ENCODE measurements at regions not wholly inside any gene's neighbourhood (a gene's known extent, or its start where the extent isn't known, plus 50 kb on each side); places are given as distances from the start of the nearest gene placed in this dataset.

DNA sequence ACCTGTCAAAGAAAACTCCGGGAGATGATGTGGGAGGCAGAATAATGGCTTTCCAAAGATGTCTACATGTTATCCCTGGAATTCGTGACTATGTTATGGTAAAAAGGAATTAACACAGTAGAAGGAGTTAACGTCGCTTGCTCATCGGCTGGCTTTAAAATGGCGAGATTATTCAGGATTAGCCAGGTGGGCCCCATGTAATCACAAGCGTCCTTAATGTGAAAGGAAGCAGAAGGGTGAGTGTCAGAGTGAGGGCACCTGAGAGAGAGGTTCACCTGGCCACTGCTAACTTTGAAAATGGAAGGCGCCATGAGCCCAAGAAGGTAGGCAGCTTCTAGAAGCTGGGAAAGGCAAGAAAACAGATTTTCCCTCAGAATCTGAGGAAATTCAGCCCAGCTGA is 557.2 kb downstream of the EPHB1 start:
- Histone ChIP-seq H4K20me1 (ENCODE audit: control insufficient read depth, extremely low read depth, insufficient read depth, low read length) (no peaks in the 10 kb centered on the region), H3K9ac (ENCODE audit: insufficient read depth, low read length) (no peak overlapping the region), H3K9me3 (ENCODE audit: control insufficient read depth, insufficient read depth, low read depth, low read length) (no peaks in the 10 kb centered on the region), H3K36me3 (ENCODE audit: control insufficient read depth, insufficient read depth, low read length) (no peaks in the 10 kb centered on the region), H3K79me2 (ENCODE audit: control insufficient read depth, insufficient read depth, low read length) (no peaks in the 10 kb centered on the region), H3K27ac (ENCODE audit: insufficient read depth, low read length) (no peak overlapping the region), H3K4me3 (replicated peaks in 1 of 4; ENCODE audit: control extremely low read depth in 1 of 4, insufficient read depth in 1 of 4, low read depth in 3 of 4, low read length in 4 of 4) (no peak overlapping the region), H2AFZ (ENCODE audit: low read length) (no peak overlapping the region), H3K27me3 (ENCODE audit: control insufficient read depth, insufficient read depth, low read length) (no peaks in the 10 kb centered on the region), H3K4me2 (ENCODE audit: extremely low read depth, insufficient read depth, low read length) (no peak overlapping the region), H3K4me1 (ENCODE audit: control insufficient read depth, extremely low read depth, insufficient read depth, low read length) (no peaks in the 10 kb centered on the region)
- no peak for DNase-seq (ENCODE audit: low read depth in 2 of 2)
- TF ChIP-seq, protein P1, sequence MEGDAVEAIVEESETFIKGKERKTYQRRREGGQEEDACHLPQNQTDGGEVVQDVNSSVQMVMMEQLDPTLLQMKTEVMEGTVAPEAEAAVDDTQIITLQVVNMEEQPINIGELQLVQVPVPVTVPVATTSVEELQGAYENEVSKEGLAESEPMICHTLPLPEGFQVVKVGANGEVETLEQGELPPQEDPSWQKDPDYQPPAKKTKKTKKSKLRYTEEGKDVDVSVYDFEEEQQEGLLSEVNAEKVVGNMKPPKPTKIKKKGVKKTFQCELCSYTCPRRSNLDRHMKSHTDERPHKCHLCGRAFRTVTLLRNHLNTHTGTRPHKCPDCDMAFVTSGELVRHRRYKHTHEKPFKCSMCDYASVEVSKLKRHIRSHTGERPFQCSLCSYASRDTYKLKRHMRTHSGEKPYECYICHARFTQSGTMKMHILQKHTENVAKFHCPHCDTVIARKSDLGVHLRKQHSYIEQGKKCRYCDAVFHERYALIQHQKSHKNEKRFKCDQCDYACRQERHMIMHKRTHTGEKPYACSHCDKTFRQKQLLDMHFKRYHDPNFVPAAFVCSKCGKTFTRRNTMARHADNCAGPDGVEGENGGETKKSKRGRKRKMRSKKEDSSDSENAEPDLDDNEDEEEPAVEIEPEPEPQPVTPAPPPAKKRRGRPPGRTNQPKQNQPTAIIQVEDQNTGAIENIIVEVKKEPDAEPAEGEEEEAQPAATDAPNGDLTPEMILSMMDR (conservative IDR thresholded peaks at IDR 0.05 in 1 of 2, IDR thresholded peaks at IDR 0.05 in 1 of 2; ENCODE audit: low read depth in 1 of 2, low read length in 2 of 2) = no peak
- no peak for TF ChIP-seq EZH2 (IDR thresholded peaks at IDR 0.05; ENCODE audit: low read length, missing control alignments)

DNA sequence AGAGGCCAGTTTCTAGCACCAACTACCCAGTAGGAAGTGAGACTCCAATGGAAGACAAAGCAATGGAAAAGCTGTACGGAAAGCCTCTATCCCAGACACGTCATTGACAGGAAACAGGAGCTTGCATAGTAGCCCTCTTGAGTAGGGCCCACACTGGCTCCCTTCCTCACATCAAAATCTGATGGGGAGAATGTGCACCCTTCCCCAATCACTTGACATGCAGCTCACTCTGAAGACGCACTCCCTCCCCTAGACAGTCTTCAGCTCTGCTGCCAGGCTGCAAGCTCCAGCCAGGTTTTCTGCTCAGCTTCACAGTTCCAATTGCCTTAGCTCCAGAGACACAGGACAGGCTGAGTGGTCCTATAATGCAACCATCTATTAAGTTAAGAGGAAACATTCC is 567.8 kb downstream of the EPHB1 start:
- Histone ChIP-seq H3K9ac (ENCODE audit: insufficient read depth, low read length) (no peak overlapping the region), H3K27ac (ENCODE audit: insufficient read depth, low read length) (no peak overlapping the region), H3K4me3 (replicated peaks in 1 of 4; ENCODE audit: control extremely low read depth in 1 of 4, insufficient read depth in 1 of 4, low read depth in 3 of 4, low read length in 4 of 4) (no peak overlapping the region), H3K4me1 (ENCODE audit: control insufficient read depth, extremely low read depth, insufficient read depth, low read length) (no peaks in the 10 kb centered on the region), H2AFZ (ENCODE audit: low read length) (no peak overlapping the region), H3K27me3 (ENCODE audit: control insufficient read depth, insufficient read depth, low read length) (no peaks in the 10 kb centered on the region), H3K9me3 (ENCODE audit: control insufficient read depth, insufficient read depth, low read depth, low read length) (no peaks in the 10 kb centered on the region), H3K4me2 (ENCODE audit: extremely low read depth, insufficient read depth, low read length) (no peak overlapping the region), H3K79me2 (ENCODE audit: control insufficient read depth, insufficient read depth, low read length) (no peaks in the 10 kb centered on the region), H3K36me3 (ENCODE audit: control insufficient read depth, insufficient read depth, low read length) (no peaks in the 10 kb centered on the region), H4K20me1 (ENCODE audit: control insufficient read depth, extremely low read depth, insufficient read depth, low read length) (no peaks in the 10 kb centered on the region)
- no peak for DNase-seq (ENCODE audit: low read depth in 2 of 2)
- TF ChIP-seq EZH2 (IDR thresholded peaks at IDR 0.05; ENCODE audit: low read length, missing control alignments) = no peak
- TF ChIP-seq, protein P1 (conservative IDR thresholded peaks at IDR 0.05 in 1 of 2, IDR thresholded peaks at IDR 0.05 in 1 of 2; ENCODE audit: low read depth in 1 of 2, low read length in 2 of 2) = no peak

DNA sequence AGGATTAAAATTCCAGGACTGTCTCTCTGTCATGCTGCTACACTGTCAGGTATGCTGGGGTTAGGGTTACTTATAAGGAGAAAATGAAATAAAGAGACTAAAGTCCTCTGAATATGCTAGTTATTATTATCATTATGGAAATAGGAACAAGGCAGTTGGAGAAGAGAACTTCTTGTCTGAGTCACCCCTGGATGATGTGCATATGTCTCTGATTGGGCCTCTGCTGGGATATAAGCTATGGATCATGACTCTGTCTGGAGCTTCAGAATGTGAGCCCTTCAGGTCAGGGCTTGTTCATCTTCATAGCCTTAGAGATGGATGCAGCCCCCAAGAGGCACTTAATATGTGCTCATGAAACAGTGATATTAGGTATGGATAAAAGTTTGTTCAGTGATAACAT is 569.6 kb downstream of the EPHB1 start:
- no peaks in the 10 kb centered on the region for H3K79me2 ChIP-seq (ENCODE audit: control insufficient read depth, insufficient read depth, low read length)
- no peak overlapping the region for H2AFZ ChIP-seq (ENCODE audit: low read length)
- no peak overlapping the region for H3K27ac ChIP-seq (ENCODE audit: insufficient read depth, low read length)
- H3K27me3 ChIP-seq (ENCODE audit: control insufficient read depth, insufficient read depth, low read length) = no peaks in the 10 kb centered on the region
- H3K9ac ChIP-seq (ENCODE audit: insufficient read depth, low read length) = no peak overlapping the region
- no peak for DNase-seq (ENCODE audit: low read depth in 2 of 2)
- TF ChIP-seq EZH2 (IDR thresholded peaks at IDR 0.05; ENCODE audit: low read length, missing control alignments) = no peak
- TF ChIP-seq, protein P1 (conservative IDR thresholded peaks at IDR 0.05 in 1 of 2, IDR thresholded peaks at IDR 0.05 in 1 of 2; ENCODE audit: low read depth in 1 of 2, low read length in 2 of 2) = no peak
- H3K4me2 ChIP-seq (ENCODE audit: extremely low read depth, insufficient read depth, low read length) = no peak overlapping the region
- no peaks in the 10 kb centered on the region for H3K4me1 ChIP-seq (ENCODE audit: control insufficient read depth, extremely low read depth, insufficient read depth, low read length)
- H3K36me3 ChIP-seq (ENCODE audit: control insufficient read depth, insufficient read depth, low read length) = no peaks in the 10 kb centered on the region
- H4K20me1 ChIP-seq (ENCODE audit: control insufficient read depth, extremely low read depth, insufficient read depth, low read length) = no peaks in the 10 kb centered on the region
- no peaks in the 10 kb centered on the region for H3K9me3 ChIP-seq (ENCODE audit: control insufficient read depth, insufficient read depth, low read depth, low read length)
- H3K4me3 ChIP-seq (replicated peaks in 1 of 4; ENCODE audit: control extremely low read depth in 1 of 4, insufficient read depth in 1 of 4, low read depth in 3 of 4, low read length in 4 of 4) = no peak overlapping the region
